HL-60 (cell line): ENCODE measurements at regions not wholly inside any gene's neighbourhood (a gene's known extent, or its start where the extent isn't known, plus 50 kb on each side); places are given as distances from the start of the nearest gene placed in this dataset.

ENCODE experiments used
- CTCF ChIP-seq: IDR thresholded peaks from one replicate; pipeline ENCODE4 v1.5.1; 2011; ENCODE audit warnings: low read length, control low read depth, inconsistent platforms; ENCODE audit not compliant: insufficient read depth
- POLR2AphosphoS5 ChIP-seq: IDR thresholded peaks from 2 replicates; pipeline ENCODE4 v1.6.1; 2012; ENCODE audit warnings: low read depth
- REST ChIP-seq: IDR thresholded peaks from 2 replicates; pipeline ENCODE4 v1.6.1; 2012; ENCODE audit warnings: low read depth; ENCODE audit not compliant: insufficient replicate concordance

DNA sequence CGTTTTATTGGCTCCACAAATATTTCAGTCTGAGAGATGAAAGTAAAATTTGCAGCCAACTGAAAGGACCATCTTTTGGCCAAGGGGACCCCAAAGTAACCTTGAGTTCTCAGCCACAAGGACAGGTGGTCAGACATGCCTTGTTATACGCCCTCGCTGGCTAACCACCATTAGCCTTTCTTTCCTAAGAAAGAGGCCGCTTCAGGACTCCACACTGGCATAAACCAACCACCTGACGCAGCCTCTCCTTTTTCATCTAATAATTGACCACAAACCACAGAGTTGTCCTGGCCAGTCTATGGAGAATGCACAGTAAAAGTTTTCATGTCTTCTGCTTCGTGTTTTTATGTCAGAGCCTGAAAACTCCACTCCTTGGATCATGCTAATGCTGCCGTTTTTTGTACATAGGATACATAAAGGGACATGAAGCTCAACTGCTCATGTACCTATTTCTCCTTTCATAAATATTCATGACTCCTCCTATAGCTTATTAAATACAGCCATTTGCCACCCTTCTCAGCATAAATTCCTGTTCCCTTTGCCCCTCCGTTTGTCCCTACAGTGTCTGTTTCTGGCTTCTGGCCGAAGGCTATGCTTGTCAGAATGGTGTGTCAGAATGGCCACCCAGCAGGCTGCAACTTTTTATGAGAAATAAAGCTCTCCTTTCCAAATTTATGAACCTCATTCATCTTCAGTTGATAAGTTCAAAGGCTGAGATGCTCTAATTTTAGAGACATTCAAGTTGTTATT lies 374.1 kb upstream of the RBMS3 start:
- TF ChIP-seq REST (no peak), CTCF (no peak), POLR2AphosphoS5 (no peak)
